MCF 10A (cell line): ENCODE measurements at regions not wholly inside any gene's neighbourhood (a gene's known extent, or its start where the extent isn't known, plus 50 kb on each side); places are given as distances from the start of the nearest gene placed in this dataset.

Source experiments
- BruUV-seq: library from RNA; stranded (reverse); fragments of 400-500 nt; replicated peaks from 2 replicates; lab custom pipeline; 2021; lab: Mats Ljungman, UMichigan
- CTCF ChIA-PET: fragments of 300-600 bp; sonication (Branson Sonifier 250); formaldehyde crosslinking; extraction: SDS; loops from one replicate; lab custom pipeline; 2021; ENCODE audit warnings: antibody characterized with exemption, inconsistent platforms; lab: Yijun Ruan, JAX
- POLR2A ChIA-PET: fragments of 300-600, 350-650 bp; sonication (Branson Sonifier 250); formaldehyde crosslinking; extraction: SDS; loops from one replicate; lab custom pipeline; 2020; ENCODE audit warnings: antibody characterized with exemption, inconsistent platforms; lab: Yijun Ruan, JAX
- DNase-seq: peaks from one replicate; pipeline ENCODE4 v3.0.0-alpha.2; 2018; ENCODE audit not compliant: unreplicated experiment
- H3K27ac Mint-ChIP-seq: one replicate; pipeline ENCODE4 v1.8.0; 2022; ENCODE audit warnings: mild to moderate bottlenecking, low read depth, mixed read lengths; ENCODE audit not compliant: unreplicated experiment
- H3K27me3 Mint-ChIP-seq: one replicate; pipeline ENCODE4 v1.8.0; 2022; ENCODE audit warnings: mixed read lengths; ENCODE audit not compliant: insufficient read depth, unreplicated experiment
- H3K36me3 Mint-ChIP-seq: one replicate; pipeline ENCODE4 v1.8.0; 2022; ENCODE audit warnings: mild to moderate bottlenecking, moderate library complexity, mixed read lengths; ENCODE audit not compliant: insufficient read depth, unreplicated experiment
- H3K4me1 Mint-ChIP-seq: one replicate; pipeline ENCODE4 v1.8.0; 2022; ENCODE audit warnings: mixed read lengths; ENCODE audit not compliant: insufficient read depth, unreplicated experiment
- H3K4me3 Mint-ChIP-seq: one replicate; pipeline ENCODE4 v1.8.0; 2022; ENCODE audit warnings: mild to moderate bottlenecking, moderate library complexity, mixed read lengths; ENCODE audit not compliant: unreplicated experiment
- H3K9me3 Mint-ChIP-seq: one replicate; pipeline ENCODE4 v1.8.0; 2022; ENCODE audit warnings: mixed read lengths; ENCODE audit not compliant: unreplicated experiment
- CTCF ChIP-seq: fragments of 200-600 bp; IDR thresholded peaks from one replicate; pipeline ENCODE4 v1.8.0; 2022; ENCODE audit warnings: antibody characterized with exemption, mild to moderate bottlenecking; ENCODE audit not compliant: unreplicated experiment
- intact Hi-C: fragments of 100-400 bp; cut with micrococcal nuclease; formaldehyde crosslinking; loops from 2 replicates; pipeline ENCODE4 v1.14.1; 2022

GRCh38 chr10:31652038-31652437, 276.6 kb downstream of the ARHGAP12 start:
- ChIA-PET POLR2A (no interaction called here), CTCF (no interaction called here)
- BruUV-seq = no TSS peak
- Mint-ChIP-seq H3K9me3 (no peaks in the 10 kb centered on the region), H3K27me3 (peaks cover 12% of the 10 kb centered on the region), H3K4me1 (peaks cover 6% of the 10 kb centered on the region), H3K4me3 (no peak overlapping the region), H3K36me3 (no peaks in the 10 kb centered on the region), H3K27ac (no peak overlapping the region)
- intact Hi-C loops = no loop called here
- no peak for DNase-seq
- no peak for TF ChIP-seq CTCF

- no TSS peak for BruUV-seq
- intact Hi-C loops = no loop called here
- Mint-ChIP-seq H3K27ac (no peak overlapping the region), H3K36me3 (no peaks in the 10 kb centered on the region), H3K4me1 (peaks cover 17% of the 10 kb centered on the region), H3K9me3 (no peaks in the 10 kb centered on the region), H3K27me3 (no peaks in the 10 kb centered on the region), H3K4me3 (no peak overlapping the region)
- peak; percentile 71 for DNase-seq
- no peak for TF ChIP-seq CTCF
- ChIA-PET POLR2A (no interaction called here), CTCF (no interaction called here)
Measured at GRCh38 chr10:31650010-31650409, 278.6 kb downstream of the ARHGAP12 start.

- TF ChIP-seq CTCF = no peak
- intact Hi-C loops = no loop called here
- CTCF ChIA-PET = no interaction called here
- no peak overlapping the region for H3K27ac Mint-ChIP-seq
- H3K4me1 Mint-ChIP-seq = peaks cover 23% of the 10 kb centered on the region
- no TSS peak for BruUV-seq
- no peaks in the 10 kb centered on the region for H3K36me3 Mint-ChIP-seq
- no peaks in the 10 kb centered on the region for H3K27me3 Mint-ChIP-seq
- POLR2A ChIA-PET = no interaction called here
- H3K9me3 Mint-ChIP-seq = no peaks in the 10 kb centered on the region
- DNase-seq = no peak
- no peak overlapping the region for H3K4me3 Mint-ChIP-seq
Measured at GRCh38 chr10:31648966-31649365, 279.7 kb downstream of the ARHGAP12 start.

GRCh38 chr10:31647861-31648260, 280.8 kb downstream of the ARHGAP12 start:
- no peaks in the 10 kb centered on the region for H3K27me3 Mint-ChIP-seq
- no TSS peak for BruUV-seq
- no peak overlapping the region for H3K27ac Mint-ChIP-seq
- ChIA-PET CTCF (no interaction called here), POLR2A (no interaction called here)
- H3K36me3 Mint-ChIP-seq = no peaks in the 10 kb centered on the region
- no peak for TF ChIP-seq CTCF
- DNase-seq = no peak
- peaks cover 3% of the 10 kb centered on the region for H3K9me3 Mint-ChIP-seq
- intact Hi-C loops = no loop called here
- H3K4me1 Mint-ChIP-seq = peaks cover 23% of the 10 kb centered on the region
- H3K4me3 Mint-ChIP-seq = no peak overlapping the region
